Prostate gland (tissue), 2 donors: ENCODE measurements at regions not wholly inside any gene's neighbourhood (a gene's known extent, or its start where the extent isn't known, plus 50 kb on each side); places are given as distances from the start of the nearest gene placed in this dataset.

Experiments
- CTCF ChIP-seq, 4 experiments: fragments of 200-600 bp in 2 of 4; fragments of 450-650 bp in 2 of 4; sonication (generic) in 2 of 4; IDR thresholded peaks; 1 replicate in 3 of 4; 2 replicates in 1 of 4; pipeline ENCODE4 v1.5.1; 2016 to 2019; ENCODE audit warnings: antibody characterized with exemption in 4 of 4, mild to moderate bottlenecking in 2 of 4, moderate library complexity in 2 of 4
- POLR2A ChIP-seq: fragments of 450-650 bp; IDR thresholded peaks from one replicate; pipeline ENCODE4 v1.6.1; 2016; ENCODE audit warnings: antibody characterized with exemption, mild to moderate bottlenecking

GRCh38 chr7:81446212-81446611 is 323.6 kb downstream of the HGF start:
- TF ChIP-seq CTCF (IDR thresholded peaks at IDR 0.05), result no peak
- no peak for TF ChIP-seq POLR2A
